GM23338 (cell line): ENCODE measurements at regions not wholly inside any gene's neighbourhood (a gene's known extent, or its start where the extent isn't known, plus 50 kb on each side); places are given as distances from the start of the nearest gene placed in this dataset.

Source experiments
- CREB1 ChIP-seq: fragments of 250-450 bp; sonication (Bioruptor Pico); IDR thresholded peaks from 2 replicates; pipeline ENCODE4 v1.5.0; 2020; ENCODE audit warnings: low read depth, mild to moderate bottlenecking, moderate library complexity
- CTCF ChIP-seq, 2 experiments: fragments of 200-600 bp in 1 of 2; sonication (generic) in 1 of 2; conservative IDR thresholded peaks; 2 replicates each; pipeline versions ENCODE4 v1.5.1 to v1.6.1; 2016 to 2017; ENCODE audit warnings: antibody characterized with exemption in 2 of 2, low read depth in 2 of 2, mild to moderate bottlenecking in 2 of 2, moderate library complexity in 1 of 2
- EZH2 ChIP-seq: fragments of 200-600 bp; sonication (generic); IDR thresholded peaks from one replicate; pipeline ENCODE4 v1.8.0; 2017; ENCODE audit warnings: antibody characterized with exemption, mild to moderate bottlenecking, low read depth; ENCODE audit not compliant: unreplicated experiment
- EZH2phosphoT487 ChIP-seq: fragments of 200-600 bp; sonication (generic); IDR thresholded peaks from one replicate; pipeline ENCODE4 v1.8.1; 2018; ENCODE audit warnings: antibody characterized with exemption; ENCODE audit not compliant: unreplicated experiment
- JUNB ChIP-seq: IDR thresholded peaks from one replicate; pipeline ENCODE4 v1.6.1; 2016; ENCODE audit warnings: antibody characterized with exemption; ENCODE audit not compliant: unreplicated experiment
- NANOG ChIP-seq: IDR thresholded peaks from 2 replicates; pipeline ENCODE4 v1.6.1; 2016; ENCODE audit warnings: antibody characterized with exemption, borderline replicate concordance
- POLR2AphosphoS5 ChIP-seq: IDR thresholded peaks from 2 replicates; pipeline ENCODE4 v1.6.1; 2016; ENCODE audit warnings: antibody characterized with exemption, low read depth
- REST ChIP-seq: IDR thresholded peaks from one replicate; pipeline ENCODE4 v1.6.1; 2018; ENCODE audit warnings: antibody characterized with exemption; ENCODE audit not compliant: unreplicated experiment
- ZNF331 ChIP-seq: fragments of 250-450 bp; sonication (Bioruptor Pico); IDR thresholded peaks from 2 replicates; pipeline ENCODE4 v1.5.0; 2020; ENCODE audit warnings: low read depth, mild to moderate bottlenecking, moderate library complexity
- ZNF462 ChIP-seq: fragments of 250-450 bp; sonication (Bioruptor Pico); IDR thresholded peaks from 2 replicates; pipeline ENCODE4 v1.5.0; 2020; ENCODE audit warnings: mild to moderate bottlenecking, moderate library complexity

- no peak for TF ChIP-seq CTCF (conservative IDR thresholded peaks at IDR 0.05; ENCODE audit: low read depth in 2 of 2)
- TF ChIP-seq EZH2phosphoT487, result no peak
- no peak for TF ChIP-seq REST
- no peak for TF ChIP-seq CREB1 (CRISPR knock-in tag)
- TF ChIP-seq POLR2AphosphoS5, result no peak
- TF ChIP-seq NANOG, result no peak
- TF ChIP-seq EZH2, result no peak
- TF ChIP-seq ZNF331 (CRISPR knock-in tag), result no peak
- no peak for TF ChIP-seq JUNB
- no peak for TF ChIP-seq ZNF462
These were observed 191.7 kb downstream of the RASSF9 start for GRCh38 chr12:85644508-85644907.
